GM19463 (cell line): ENCODE measurements at regions not wholly inside any gene's neighbourhood (a gene's known extent, or its start where the extent isn't known, plus 50 kb on each side); places are given as distances from the start of the nearest gene placed in this dataset.
"Not testable (repeated sequence)": the region's sequence is repeated elsewhere in the genome, so short reads cannot be mapped to it uniquely, and the experiment has no call there.

Experiments
- ATAC-seq: cut with Tn5 transposase; IDR thresholded peaks from one replicate; pipeline ENCODE4 v1.9.1; 2021; ENCODE audit warnings: mild to moderate bottlenecking, moderate library complexity; ENCODE audit not compliant: unreplicated experiment

DNA sequence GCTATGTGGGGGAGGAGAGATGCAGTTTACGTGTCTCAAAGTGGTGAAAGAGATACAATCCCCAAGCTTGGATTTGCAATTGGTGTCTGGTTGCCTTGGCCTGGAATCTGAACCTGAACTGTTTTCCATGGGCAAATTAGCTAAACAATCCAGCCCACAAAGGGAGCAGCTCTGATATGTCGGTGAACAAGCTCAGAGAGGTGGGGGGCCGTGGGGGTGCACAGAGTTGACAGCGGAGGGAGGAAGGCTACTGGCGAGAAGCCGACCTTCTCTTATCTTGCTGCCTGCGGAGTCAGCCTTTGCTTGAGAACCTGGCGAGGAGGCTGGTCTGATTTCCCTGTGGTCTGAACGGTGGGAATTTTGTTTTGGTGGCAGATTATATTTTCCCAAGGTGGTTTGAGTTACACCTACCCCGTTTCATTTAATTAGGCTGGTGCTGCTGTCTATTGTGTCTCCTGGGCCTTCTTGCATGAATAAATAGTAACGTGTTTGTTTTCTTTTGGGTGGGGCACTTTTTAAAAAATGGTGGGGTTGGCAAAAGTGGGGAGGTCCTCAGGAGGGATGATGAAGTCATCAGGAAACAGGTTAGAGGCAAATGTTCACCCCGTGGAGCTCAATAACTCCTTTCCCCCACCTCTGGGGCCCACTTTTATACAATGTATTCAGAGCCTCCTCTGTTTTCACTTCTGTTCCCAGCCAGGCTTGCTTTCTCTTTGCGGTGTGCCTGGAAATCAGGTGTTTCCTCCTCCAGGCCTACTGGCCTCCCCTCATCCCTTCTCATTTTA lies 80.9 kb upstream of the IGFBP5 start:
- ATAC-seq = no peak

DNA sequence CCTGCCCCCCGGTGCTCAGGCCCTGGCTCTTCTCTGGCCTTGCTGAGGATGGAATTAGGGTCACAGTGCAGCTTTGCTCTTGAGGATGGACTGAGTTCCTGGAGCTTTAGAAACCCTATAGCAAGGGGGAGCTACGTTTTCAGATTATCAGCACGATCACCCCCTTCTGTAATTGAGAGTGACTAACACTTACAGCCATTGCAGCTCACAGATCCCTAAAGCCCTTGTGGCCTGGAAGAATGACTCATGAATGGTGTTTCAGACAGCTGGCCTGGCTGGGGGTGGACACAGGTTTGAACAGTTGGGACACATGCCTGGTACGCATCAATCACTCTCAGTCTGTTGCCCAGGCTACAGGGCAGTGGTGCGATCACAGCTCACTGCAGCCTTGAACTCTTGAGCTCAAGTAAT lies 79.7 kb upstream of the IGFBP5 start:
- ATAC-seq = no peak

DNA sequence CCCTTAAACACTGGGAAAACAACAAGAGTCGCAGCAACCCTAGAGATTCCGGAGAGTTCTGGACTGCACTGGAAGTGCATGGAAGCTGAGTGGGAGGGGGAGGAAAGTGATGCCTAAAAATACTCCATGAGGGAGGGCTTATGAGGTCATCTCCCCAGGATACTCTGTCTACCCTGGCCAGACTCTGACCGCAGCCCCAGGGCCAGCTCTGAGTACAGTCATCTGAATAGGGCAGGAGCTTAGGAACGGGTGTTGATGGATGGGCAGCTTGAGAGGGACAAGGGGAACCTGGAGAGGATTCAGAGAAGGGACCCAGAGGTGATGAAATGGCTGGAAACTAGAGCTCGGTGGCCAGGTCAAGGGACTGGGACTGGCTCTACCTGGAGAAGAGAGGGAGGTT lies 79.3 kb upstream of the IGFBP5 start:
- no peak for ATAC-seq

DNA sequence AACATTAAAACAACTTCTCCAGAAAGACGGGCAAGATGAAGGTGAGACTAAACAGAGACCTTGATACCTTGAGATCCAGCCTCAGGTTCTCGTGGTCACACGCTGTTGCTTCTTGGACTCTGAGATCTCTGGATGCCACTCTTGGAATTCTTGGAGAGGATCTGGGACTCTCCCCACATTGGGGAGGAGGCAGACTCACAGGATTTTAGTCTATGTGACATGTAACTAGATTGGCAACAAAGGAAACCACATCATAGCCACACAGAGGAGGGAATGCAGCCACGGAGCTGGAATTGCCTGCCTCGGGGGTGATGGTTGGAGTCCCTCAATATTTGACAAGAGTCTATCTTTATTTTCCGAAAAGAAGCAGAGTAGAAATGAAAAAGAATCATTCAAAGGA lies 78.8 kb upstream of the IGFBP5 start:
- no peak for ATAC-seq

DNA sequence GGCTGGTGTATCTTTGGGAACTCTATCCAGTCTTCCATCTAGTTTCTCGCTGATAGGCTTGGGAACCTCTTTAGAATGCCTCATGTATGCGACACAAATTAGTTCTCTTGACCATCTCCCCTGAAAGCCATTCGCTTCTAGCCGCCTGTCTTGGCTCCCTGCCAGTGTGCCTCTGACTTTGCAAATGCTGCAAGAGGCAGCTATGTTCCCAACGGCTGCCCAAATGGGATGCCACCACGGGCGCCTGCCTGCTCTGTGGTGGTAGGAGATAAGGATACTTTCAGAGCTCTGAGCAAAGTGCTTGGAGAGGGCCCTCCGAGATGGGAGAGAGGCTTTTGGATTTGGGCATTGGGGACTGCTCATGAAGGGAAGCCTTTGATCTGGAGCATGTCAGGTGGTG lies 77.7 kb upstream of the IGFBP5 start:
- no peak for ATAC-seq

DNA sequence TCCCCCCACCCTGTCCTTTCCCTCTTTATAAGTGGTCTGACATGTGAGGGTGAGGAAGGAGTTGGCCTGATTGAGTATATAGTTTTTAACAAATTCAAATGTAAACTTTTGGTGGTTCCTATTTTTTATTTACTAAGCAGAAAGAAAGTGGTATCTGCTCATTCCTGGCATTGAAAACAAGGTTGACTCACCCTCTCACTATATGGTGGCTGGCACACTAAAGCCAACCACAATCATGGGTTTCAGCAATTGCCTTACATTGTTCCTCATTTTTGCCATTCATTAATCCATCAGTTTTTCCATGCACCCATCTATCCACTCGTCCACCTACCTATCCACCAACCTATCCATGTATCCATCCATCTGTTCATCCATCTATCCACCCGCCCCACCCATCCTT lies 75.4 kb upstream of the IGFBP5 start:
- ATAC-seq = no peak

DNA sequence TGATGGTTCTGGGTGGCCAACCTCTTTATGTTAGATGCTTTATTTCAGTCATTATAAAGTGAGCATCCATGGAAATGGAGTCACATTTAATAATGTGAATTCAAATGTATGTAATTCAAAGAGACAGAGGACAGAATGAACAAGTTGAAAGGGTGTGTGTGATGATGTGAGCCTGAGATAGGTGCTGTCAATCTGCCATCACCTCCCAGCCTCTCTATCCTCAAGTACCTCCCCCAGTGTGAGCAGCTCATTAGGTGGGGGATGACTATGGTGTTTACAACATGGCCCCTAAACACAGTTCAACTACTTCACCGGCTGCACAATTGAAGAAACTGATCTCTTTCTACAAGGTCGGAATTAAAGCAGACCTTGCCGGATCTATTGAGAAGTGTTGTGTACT lies 74.7 kb upstream of the IGFBP5 start:
- ATAC-seq = no peak

DNA sequence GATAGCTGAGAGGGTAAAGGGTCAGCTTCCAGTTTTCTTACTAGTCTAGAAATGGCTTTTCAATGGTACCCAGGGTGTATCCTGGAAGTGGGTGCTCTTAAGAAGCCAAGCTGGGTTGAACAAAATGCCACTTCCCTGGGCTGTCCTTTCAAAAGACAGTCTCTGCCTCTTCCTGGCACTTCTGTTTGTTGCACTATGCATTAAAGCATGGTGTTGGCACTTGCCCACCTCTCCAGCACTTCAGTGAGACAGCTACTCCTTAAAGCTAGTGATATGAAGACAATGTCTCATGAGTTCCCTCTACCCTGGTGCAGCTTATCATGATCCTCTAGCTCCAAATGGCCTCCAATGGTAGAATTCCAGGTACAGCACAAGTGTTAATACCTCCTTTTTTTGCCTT lies 74.3 kb upstream of the IGFBP5 start:
- no peak for ATAC-seq

DNA sequence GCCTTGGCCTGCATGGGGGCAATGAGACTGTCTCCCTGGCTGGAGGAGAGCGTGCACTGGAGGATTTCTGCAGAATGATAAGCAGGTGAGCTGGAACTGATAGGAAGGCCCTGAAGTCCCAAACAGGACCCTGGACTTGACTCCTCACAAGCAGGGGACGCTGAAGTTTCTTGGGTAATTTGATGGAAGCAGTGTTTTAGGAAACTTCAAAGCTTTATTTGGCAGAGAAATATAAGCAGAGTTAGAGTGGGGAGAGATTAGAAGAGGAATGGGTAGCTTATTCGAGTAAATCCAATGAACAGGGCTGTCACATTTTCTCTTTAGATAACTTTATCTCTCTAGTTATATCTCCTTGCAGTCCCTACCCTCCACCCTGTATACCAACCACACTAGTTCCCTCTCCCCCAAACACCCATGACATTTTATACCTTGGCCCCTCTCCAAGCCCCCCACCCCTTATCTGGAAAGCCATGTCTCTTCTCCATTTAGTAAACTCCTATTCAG lies 73.6 kb upstream of the IGFBP5 start:
- no peak for ATAC-seq

DNA sequence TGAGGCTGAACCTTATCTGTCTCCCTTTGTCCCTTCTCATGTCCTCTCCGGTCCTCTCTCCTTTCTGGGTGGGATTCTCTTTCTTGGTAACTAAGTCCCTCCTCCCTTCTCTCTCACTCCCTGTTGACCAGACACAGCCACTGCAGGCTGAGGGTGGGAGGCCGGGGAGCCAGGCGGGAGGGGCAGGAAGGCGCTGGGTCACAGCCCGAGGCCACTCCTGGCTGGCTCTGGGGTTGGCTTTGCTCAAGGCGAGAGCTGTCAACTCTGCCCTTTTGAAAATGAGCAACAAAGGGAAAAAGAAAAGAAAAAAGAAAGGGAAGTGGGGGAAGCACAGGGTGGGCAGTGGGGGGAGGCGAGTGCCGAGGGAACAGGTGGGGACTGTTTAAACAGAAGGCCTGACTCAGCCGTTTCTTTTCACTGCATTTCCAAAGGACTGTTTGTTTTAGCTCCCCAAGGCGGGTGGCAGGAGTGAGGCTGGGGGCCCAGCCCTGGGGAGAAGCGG lies 70.5 kb upstream of the IGFBP5 start:
- ATAC-seq = no peak

DNA sequence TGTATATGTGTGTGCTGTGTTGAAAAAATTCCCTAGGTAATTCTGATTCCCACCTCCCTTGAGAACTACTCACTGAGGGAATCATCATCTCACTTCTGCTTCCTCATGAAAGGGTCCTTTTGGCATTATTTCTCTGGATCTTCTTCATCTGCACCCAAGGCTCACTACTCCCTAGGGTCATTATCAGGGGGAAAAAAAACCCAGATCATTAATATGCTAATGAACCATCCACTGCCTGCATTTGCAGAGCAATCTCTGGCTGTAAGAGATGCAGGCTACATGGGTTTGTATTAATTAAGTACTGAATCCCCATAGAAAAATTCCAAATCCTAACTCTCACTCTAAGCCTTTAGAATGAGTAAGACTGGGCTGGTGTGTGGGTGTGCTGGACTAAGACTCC lies 68.0 kb upstream of the IGFBP5 start:
- ATAC-seq = no peak

DNA sequence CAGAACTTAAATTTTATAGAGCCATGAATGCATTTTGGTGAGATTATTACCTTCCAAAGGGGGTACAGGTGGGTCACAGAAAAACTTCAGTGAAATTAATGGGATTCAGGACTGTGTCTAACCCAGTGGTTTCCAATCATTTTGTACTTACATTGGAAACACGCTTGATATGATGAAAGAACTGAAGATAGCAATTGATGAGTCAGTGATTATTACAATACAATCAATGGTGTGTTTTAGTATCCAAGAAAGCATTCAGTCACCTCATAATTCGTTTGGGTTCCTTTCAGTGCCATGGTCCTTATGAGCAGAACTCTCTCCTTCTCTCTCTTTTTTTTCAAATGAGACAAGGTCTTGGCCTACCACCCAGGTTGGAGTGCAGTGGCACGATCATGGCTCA lies 66.5 kb upstream of the IGFBP5 start:
- no peak for ATAC-seq

DNA sequence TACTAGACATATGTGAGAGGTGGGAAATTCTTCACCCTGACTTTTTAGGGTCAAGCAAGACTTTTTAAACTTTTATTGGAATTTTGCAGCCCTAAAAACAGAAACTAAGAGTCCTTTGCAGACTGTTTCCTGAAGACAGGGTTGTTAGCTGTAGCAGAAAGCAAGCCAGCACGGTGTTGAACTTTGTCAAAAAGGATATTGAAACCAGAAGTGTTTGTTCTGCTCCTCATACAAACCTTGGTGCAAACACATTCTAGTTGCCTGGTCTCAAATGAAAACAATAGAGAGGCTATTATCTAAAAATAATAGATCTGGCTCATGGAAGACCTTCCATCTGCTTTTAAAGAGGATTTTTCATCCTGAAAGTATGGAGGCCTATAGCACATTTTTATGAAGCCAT lies 65.8 kb upstream of the IGFBP5 start:
- no peak for ATAC-seq

DNA sequence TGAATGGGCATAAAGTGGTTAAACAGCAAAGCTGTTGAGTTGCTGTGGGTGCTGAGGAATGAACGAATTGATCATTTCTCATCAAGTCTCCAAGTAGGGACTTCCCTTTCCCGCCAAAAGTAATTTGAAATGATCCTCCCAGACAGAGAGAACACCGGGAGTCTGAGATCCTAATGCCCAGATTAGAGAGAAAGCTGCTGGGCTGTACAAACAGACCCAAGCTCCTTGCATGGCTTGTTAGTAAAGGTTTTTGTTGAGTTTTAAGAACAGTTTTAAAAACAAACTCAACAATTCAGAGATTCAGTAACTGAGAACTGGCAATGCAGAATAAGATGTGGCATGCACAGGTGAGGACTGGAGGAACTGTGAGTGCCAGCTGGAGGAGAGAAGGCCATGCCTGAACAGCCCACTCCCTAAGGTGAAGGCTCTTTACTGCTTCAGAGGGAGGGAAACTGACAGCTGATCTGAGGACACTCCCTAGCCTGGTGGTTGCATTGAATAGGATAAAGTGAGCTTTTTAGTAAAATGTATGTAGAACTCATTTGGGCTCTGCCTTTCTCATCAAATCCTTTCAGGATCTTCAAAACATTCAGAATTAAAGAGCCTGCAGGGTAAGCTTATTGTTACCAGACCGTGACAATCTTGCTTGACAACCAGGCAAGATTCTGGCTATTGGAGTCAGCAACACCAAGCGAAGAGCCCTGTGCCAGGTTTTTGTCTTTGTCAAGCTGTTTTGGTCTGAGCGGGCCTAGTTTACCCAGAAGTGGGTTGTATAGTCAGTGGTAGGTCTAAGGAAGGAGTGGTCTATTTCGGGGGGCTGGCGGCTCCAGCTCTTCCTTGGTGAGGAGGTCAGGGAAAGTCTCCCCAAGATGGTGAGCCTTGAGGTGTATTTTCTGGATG lies 63.2 kb upstream of the IGFBP5 start:
- ATAC-seq = no peak

DNA sequence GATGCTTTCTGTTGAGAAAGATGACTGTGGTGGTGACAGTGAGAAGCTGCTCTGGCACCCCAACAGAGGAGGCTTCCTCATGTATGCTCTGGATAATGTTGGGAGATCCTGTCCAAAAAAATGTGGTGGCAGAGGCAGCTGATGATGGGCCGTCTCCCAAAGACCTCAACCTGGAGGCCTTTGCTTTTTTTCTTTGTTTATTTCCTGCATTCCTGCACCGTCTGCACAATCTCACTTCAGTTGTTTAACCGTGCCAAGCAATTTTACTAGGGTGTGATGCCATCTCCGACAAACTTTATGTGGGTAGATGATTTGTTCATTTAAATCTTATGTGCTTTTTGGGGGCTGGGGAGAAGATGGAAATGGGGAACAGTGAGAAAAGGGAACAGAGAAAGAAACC lies 62.2 kb upstream of the IGFBP5 start:
- no peak for ATAC-seq

DNA sequence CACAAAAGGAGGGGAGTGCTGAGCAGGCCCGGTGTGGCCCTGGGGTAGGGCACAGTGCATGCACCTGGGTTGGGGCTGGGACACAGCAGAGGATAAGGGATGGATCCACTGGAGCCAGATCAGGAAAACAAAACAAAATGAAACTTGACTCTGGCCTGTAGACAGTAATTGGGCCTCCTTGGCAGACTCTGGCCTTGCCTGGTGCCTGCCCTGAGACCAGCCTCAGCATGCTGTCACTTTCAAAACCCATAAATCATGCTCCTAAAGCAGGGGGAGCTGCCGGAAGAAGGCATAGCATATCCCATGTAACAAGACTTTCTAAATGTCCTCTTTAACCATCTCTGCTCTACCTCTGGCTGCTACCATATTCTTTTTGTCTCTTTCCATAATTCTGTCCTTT lies 61.1 kb upstream of the IGFBP5 start:
- ATAC-seq = no peak

DNA sequence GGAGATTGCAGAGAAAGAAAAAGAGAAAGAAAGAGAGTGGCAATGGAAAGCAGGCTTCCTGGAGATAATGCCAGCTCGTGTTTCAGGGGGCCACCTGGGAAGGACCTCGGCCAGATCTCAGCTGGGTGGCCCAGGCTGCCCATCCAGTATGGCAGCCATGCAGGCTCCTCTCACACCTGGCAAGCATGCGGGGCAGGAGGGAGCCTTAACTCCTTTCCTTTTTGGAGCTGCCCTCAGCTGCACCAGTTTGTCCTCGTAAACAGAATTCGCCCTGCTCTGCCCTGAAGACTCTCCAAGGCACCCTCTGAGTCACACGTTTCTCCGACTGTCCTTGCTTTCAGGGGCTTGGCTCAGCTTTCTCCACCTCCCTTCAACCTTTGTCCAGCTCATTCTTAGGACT lies 59.5 kb upstream of the IGFBP5 start:
- ATAC-seq = no peak

DNA sequence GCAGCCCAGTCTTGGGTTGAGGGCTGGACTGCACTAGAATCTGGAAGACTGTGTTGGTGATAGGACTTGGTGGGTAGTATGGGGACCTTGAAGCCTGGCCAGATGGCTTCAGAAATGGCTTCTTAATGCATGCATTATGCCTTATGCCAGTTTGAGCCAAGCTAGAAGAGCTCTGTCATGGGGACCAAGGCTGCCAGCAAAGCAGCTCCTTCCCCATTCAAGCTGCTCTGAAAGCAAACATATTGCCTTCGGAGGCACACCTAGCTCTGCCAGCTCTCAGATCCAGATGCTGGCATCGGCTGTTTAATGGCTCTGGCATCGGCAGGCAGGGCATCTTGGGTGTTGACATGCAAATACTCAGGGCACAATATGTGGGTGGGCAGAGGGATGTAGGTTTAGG lies 59.0 kb upstream of the IGFBP5 start:
- ATAC-seq = no peak

DNA sequence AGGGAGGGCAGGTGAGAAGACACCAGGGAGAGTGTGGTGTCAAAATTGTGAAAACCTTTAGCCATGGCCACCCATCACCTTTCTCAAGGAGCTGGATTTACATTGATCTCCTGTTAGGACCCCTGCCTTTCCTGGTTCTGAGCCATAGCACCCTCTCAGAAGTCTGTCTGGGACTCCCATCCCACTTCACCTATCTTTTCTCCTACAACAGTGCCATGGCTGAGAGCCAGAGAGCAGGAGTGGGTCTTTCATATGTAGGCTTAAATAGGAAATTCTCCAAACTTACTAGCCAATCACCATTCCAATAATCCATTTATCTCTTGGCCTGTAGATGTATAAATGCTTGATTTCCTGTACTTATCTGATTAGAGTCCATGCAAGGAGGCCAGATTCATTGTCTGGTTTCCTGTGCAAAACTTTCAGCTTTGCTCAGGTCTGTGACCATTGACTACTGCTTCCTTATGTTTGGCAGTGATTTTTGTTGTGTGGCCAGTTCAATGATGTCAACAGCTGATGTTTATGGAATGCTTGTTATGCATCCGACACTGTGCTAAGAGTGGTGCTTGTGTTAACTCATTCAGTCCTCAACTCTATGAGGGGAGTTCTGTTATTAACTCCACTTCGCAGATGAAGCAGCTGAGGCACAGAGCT lies 57.6 kb upstream of the IGFBP5 start:
- ATAC-seq = no peak

DNA sequence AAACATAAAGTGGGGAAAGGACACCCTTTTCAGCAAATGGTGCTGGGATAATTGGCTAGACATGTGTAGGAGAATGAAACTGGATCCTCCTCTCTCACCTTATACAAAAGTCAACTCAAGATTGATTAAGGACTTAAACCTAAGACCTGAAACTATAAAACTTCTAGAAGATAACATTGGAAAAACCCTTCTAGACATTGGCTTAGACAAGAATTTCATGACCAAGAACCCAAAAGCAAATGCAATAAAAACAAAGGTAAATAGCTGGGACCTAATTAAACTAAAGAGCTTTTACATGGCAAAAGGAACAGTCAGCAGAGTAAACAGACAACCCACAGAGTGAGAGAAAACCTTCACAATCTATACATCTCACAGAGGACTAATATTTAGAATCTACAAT lies 55.4 kb upstream of the IGFBP5 start:
- ATAC-seq = not testable (repeated sequence)

DNA sequence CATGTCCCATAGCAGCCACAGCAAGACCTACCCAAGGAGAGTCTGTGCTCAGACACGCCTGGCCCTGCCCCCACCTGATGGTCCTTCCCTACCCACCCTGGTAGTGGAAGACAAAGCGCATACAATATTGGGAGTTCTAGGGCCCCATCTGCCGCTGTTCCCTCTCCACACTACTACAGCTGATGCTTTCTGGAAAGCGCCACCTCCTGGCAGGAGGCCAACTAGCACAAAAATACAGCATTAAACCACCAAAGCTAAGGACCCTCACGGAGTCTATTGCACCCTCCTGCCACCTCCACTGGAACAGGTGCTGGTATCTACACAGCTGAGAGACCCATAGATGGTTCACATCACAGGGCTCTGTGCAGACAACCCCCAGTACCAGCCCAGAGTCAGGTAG lies 50.9 kb upstream of the IGFBP5 start:
- not testable (repeated sequence) for ATAC-seq
